ENCODE measurements at regions not wholly inside any gene's neighbourhood (a gene's known extent, or its start where the extent isn't known, plus 50 kb on each side); places are given as distances from the start of the nearest gene placed in this dataset.

DNA sequence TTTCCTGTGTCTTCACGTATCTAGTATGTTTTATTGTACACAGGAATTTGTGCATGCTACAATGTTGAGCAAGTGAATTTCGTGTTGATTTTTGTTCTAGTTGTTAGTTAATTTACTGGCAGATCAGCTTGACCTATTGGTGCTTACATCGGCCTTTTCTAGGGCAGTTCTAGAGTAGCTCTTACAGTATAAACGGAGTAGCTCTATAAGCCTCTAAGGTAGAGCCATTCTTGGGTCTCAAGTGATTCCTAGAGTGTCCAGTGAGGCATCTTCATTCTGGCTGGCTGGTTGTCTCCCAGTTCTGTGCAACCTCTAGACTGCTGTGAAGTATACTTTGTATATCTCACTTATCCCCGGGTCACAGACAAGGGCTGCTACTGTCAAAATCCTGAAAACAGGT, 364.6 kb downstream of the CDH10 start:
- TF ChIP-seq POLR2AphosphoS5 (IDR thresholded peaks at IDR 0.05; ENCODE audit: borderline replicate concordance, low read depth, low read length) = no peak
- TF ChIP-seq EZH2 (IDR thresholded peaks at IDR 0.05) = no peak
- no peak for TF ChIP-seq FOXP2 (optimal IDR thresholded peaks at IDR 0.05; ENCODE audit: control extremely low read depth, extremely low read length, insufficient read depth)

Data from SK-N-MC (cell line).